IPS-18a (cell line): ENCODE measurements at regions not wholly inside any gene's neighbourhood (a gene's known extent, or its start where the extent isn't known, plus 50 kb on each side); places are given as distances from the start of the nearest gene placed in this dataset.

Source experiments
- H3K27ac ChIP-seq: one replicate; pipeline ENCODE4 v1.5.1; 2013; ENCODE audit warnings: low read length
- H3K27me3 ChIP-seq: one replicate; pipeline ENCODE4 v1.6.1; 2013; ENCODE audit warnings: mild to moderate bottlenecking, low read length; ENCODE audit not compliant: control insufficient read depth, insufficient read depth
- H3K36me3 ChIP-seq: one replicate; pipeline ENCODE4 v1.6.1; 2013; ENCODE audit warnings: low read depth, low read length; ENCODE audit not compliant: control insufficient read depth
- H3K4me1 ChIP-seq: one replicate; pipeline ENCODE4 v1.6.1; 2013; ENCODE audit warnings: low read depth, low read length; ENCODE audit not compliant: control insufficient read depth
- H3K4me3 ChIP-seq: one replicate; pipeline ENCODE4 v1.5.1; 2013; ENCODE audit warnings: low read length
- H3K9ac ChIP-seq: one replicate; pipeline ENCODE4 v1.6.1; 2013; ENCODE audit warnings: mild to moderate bottlenecking, low read length, moderate library complexity
- H3K9me3 ChIP-seq: one replicate; pipeline ENCODE4 v1.6.1; 2013; ENCODE audit warnings: low read depth, low read length; ENCODE audit not compliant: control insufficient read depth

GRCh38 chr14:71647086-71647784, 285.0 kb upstream of the RGS6 start:
- Histone ChIP-seq H3K27me3 (no peaks in the 10 kb centered on the region), H3K4me3 (peak overlapping the region; percentile 21), H3K27ac (peak overlapping the region; percentile 33), H3K36me3 (no peaks in the 10 kb centered on the region), H3K4me1 (peaks cover 49% of the 10 kb centered on the region), H3K9me3 (no peaks in the 10 kb centered on the region), H3K9ac (peak overlapping the region; percentile 30)

GRCh38 chr14:71648725-71649124, 283.5 kb upstream of the RGS6 start:
- Histone ChIP-seq H3K36me3 (no peaks in the 10 kb centered on the region), H3K9me3 (no peaks in the 10 kb centered on the region), H3K9ac (no peak overlapping the region), H3K4me3 (no peak overlapping the region), H3K27ac (no peak overlapping the region), H3K4me1 (peaks cover 49% of the 10 kb centered on the region), H3K27me3 (no peaks in the 10 kb centered on the region)

GRCh38 chr14:71650187-71650755, 282.0 kb upstream of the RGS6 start:
- no peak overlapping the region for H3K27ac ChIP-seq

GRCh38 chr14:71651228-71651627, 281.0 kb upstream of the RGS6 start:
- no peaks in the 10 kb centered on the region for H3K27me3 ChIP-seq
- H3K9ac ChIP-seq: no peak overlapping the region
- H3K4me3 ChIP-seq: no peak overlapping the region
- H3K36me3 ChIP-seq: no peaks in the 10 kb centered on the region
- H3K27ac ChIP-seq: no peak overlapping the region
- peaks cover 42% of the 10 kb centered on the region for H3K4me1 ChIP-seq
- no peaks in the 10 kb centered on the region for H3K9me3 ChIP-seq

More at GRCh38 chr14:71650187-71650755, 282.0 kb upstream of the RGS6 start:
- H3K9ac ChIP-seq: no peak overlapping the region
- H3K36me3 ChIP-seq: no peaks in the 10 kb centered on the region
- peaks cover 42% of the 10 kb centered on the region for H3K4me1 ChIP-seq
- no peaks in the 10 kb centered on the region for H3K27me3 ChIP-seq
- H3K4me3 ChIP-seq: no peak overlapping the region
- no peaks in the 10 kb centered on the region for H3K9me3 ChIP-seq

- H3K4me3 ChIP-seq: no peak overlapping the region
- no peaks in the 10 kb centered on the region for H3K27me3 ChIP-seq
- no peak overlapping the region for H3K9ac ChIP-seq
- H3K9me3 ChIP-seq: no peaks in the 10 kb centered on the region
- no peaks in the 10 kb centered on the region for H3K36me3 ChIP-seq
- H3K27ac ChIP-seq: no peak overlapping the region
- H3K4me1 ChIP-seq: peaks cover 32% of the 10 kb centered on the region
These were observed 279.9 kb upstream of the RGS6 start for GRCh38 chr14:71652368-71652767.

GRCh38 chr14:71654810-71655209, 277.4 kb upstream of the RGS6 start:
- H3K9me3 ChIP-seq: no peaks in the 10 kb centered on the region
- H3K9ac ChIP-seq: no peak overlapping the region
- H3K4me3 ChIP-seq: no peak overlapping the region
- no peaks in the 10 kb centered on the region for H3K27me3 ChIP-seq
- no peak overlapping the region for H3K27ac ChIP-seq
- H3K4me1 ChIP-seq: peaks cover 23% of the 10 kb centered on the region
- H3K36me3 ChIP-seq: no peaks in the 10 kb centered on the region

- no peaks in the 10 kb centered on the region for H3K27me3 ChIP-seq
- H3K36me3 ChIP-seq: no peaks in the 10 kb centered on the region
- no peak overlapping the region for H3K9ac ChIP-seq
- no peak overlapping the region for H3K27ac ChIP-seq
- H3K9me3 ChIP-seq: no peaks in the 10 kb centered on the region
- no peak overlapping the region for H3K4me3 ChIP-seq
- peaks cover 24% of the 10 kb centered on the region for H3K4me1 ChIP-seq
These were observed 273.9 kb upstream of the RGS6 start for GRCh38 chr14:71658261-71658860.

GRCh38 chr14:71659159-71659558, 273.1 kb upstream of the RGS6 start:
- no peaks in the 10 kb centered on the region for H3K9me3 ChIP-seq
- no peaks in the 10 kb centered on the region for H3K27me3 ChIP-seq
- H3K27ac ChIP-seq: peak overlapping the region; percentile 18
- no peaks in the 10 kb centered on the region for H3K36me3 ChIP-seq
- H3K4me1 ChIP-seq: peaks cover 24% of the 10 kb centered on the region
- H3K4me3 ChIP-seq: no peak overlapping the region
- H3K9ac ChIP-seq: no peak overlapping the region

- Histone ChIP-seq H3K9me3 (no peaks in the 10 kb centered on the region), H3K27me3 (no peaks in the 10 kb centered on the region), H3K9ac (no peak overlapping the region), H3K36me3 (no peaks in the 10 kb centered on the region), H3K27ac (no peak overlapping the region), H3K4me3 (no peak overlapping the region), H3K4me1 (peaks cover 24% of the 10 kb centered on the region)
These were observed 270.8 kb upstream of the RGS6 start for GRCh38 chr14:71661441-71661840.

- Histone ChIP-seq H3K9me3 (no peaks in the 10 kb centered on the region), H3K9ac (no peak overlapping the region), H3K27ac (no peak overlapping the region), H3K36me3 (no peaks in the 10 kb centered on the region), H3K4me3 (no peak overlapping the region), H3K27me3 (no peaks in the 10 kb centered on the region), H3K4me1 (peaks cover 24% of the 10 kb centered on the region)
These were observed 269.9 kb upstream of the RGS6 start for GRCh38 chr14:71662291-71662790.

GRCh38 chr14:71665157-71665556, 267.1 kb upstream of the RGS6 start:
- H3K36me3 ChIP-seq: no peaks in the 10 kb centered on the region
- H3K9me3 ChIP-seq: no peaks in the 10 kb centered on the region
- no peak overlapping the region for H3K27ac ChIP-seq
- H3K27me3 ChIP-seq: no peaks in the 10 kb centered on the region
- H3K4me3 ChIP-seq: no peak overlapping the region
- no peak overlapping the region for H3K9ac ChIP-seq
- peaks cover 6% of the 10 kb centered on the region for H3K4me1 ChIP-seq
